ENCODE measurements at regions not wholly inside any gene's neighbourhood (a gene's known extent, or its start where the extent isn't known, plus 50 kb on each side); places are given as distances from the start of the nearest gene placed in this dataset.
A peak's percentile ranks its signal among the peaks of the same experiment; 100 is the strongest.
"Not testable (repeated sequence)": the region's sequence is repeated elsewhere in the genome, so short reads cannot be mapped to it uniquely, and the experiment has no call there.

DNA sequence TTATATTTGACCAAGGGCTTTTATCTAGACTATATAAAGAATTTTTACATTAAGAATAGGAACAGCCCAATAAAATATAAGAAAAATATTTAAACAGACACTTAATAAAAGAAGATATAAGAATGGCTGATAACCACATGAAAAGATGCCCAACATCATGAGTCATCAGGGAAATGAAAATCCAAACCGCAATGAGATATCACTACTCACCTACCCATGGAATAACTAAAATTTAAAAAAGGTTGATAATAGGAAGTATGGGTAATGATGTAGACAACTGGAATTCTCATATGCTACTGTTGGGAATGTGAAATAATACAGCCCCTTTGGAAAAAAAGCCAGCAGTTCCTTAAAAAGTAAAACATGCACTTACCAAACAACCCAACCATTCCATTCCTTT, 206.9 kb upstream of the PCSK5 start:
- intact Hi-C loops (cut with micrococcal nuclease), result no loop called here
- DNase-seq, result no peak

GRCh38 chr9:75685062-75685461, 205.4 kb upstream of the PCSK5 start:
- no peaks in the 10 kb centered on the region for H3K9me3 ChIP-seq (replicated peaks)
- H3K4me1 ChIP-seq, result peaks cover 16% of the 10 kb centered on the region
- no peak overlapping the region for H3K4me3 ChIP-seq
- no peak for TF ChIP-seq CTCF (IDR thresholded peaks at IDR 0.05; ENCODE audit: borderline replicate concordance)
- no peak for DNase-seq
- H3K36me3 ChIP-seq, result no peaks in the 10 kb centered on the region
- no peaks in the 10 kb centered on the region for H3K27me3 ChIP-seq (ENCODE audit: low read depth)
- intact Hi-C loops (cut with micrococcal nuclease), result no loop called here
- no peak overlapping the region for H3K27ac ChIP-seq (replicated peaks)

More for the DNA sequence above, 206.9 kb upstream of the PCSK5 start:
- Histone ChIP-seq H3K4me3 (no peak overlapping the region), H3K9me3 (replicated peaks) (no peaks in the 10 kb centered on the region), H3K27me3 (ENCODE audit: low read depth) (no peaks in the 10 kb centered on the region), H3K4me1 (peaks cover 16% of the 10 kb centered on the region), H3K36me3 (no peaks in the 10 kb centered on the region), H3K27ac (replicated peaks) (no peak overlapping the region)
- no peak for TF ChIP-seq CTCF (IDR thresholded peaks at IDR 0.05; ENCODE audit: borderline replicate concordance)

- TF ChIP-seq CTCF (IDR thresholded peaks at IDR 0.05; ENCODE audit: borderline replicate concordance), result no peak
- no peaks in the 10 kb centered on the region for H3K27me3 ChIP-seq (ENCODE audit: low read depth)
- no peak for DNase-seq
- peak overlapping the region; percentile 20 for H3K27ac ChIP-seq (replicated peaks)
- no peaks in the 10 kb centered on the region for H3K9me3 ChIP-seq (replicated peaks)
- intact Hi-C loops (cut with micrococcal nuclease), result no loop called here
- H3K4me3 ChIP-seq, result no peak overlapping the region
- H3K36me3 ChIP-seq, result no peaks in the 10 kb centered on the region
- peaks cover 16% of the 10 kb centered on the region for H3K4me1 ChIP-seq
These were observed 203.0 kb upstream of the PCSK5 start for GRCh38 chr9:75687359-75687953.

DNA sequence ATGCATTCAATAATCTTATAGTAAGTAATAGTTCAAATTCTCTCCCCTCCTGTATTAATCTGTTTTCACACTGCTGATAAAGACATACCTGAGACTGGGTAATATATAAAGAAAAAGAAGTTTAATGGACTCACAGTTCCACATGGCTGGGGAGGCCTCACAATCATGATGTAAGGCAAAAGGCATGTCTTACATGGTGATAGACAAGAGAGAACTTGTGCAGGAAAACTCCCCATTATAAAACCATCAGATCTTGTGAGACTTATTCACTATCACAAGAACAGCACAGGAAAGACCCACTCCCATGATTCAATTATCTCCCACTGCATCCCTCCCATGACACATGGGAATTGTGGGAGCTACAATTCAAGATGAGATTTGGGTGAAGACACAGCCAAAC, 199.9 kb upstream of the PCSK5 start:
- intact Hi-C loops (cut with micrococcal nuclease); H3K36me3 ChIP-seq: not testable (repeated sequence)

GRCh38 chr9:75691408-75691807, 199.1 kb upstream of the PCSK5 start:
- intact Hi-C loops (cut with micrococcal nuclease), result no loop called here
- Histone ChIP-seq H3K4me1 (peaks cover 16% of the 10 kb centered on the region), H3K36me3 (no peaks in the 10 kb centered on the region), H3K27me3 (ENCODE audit: low read depth) (no peaks in the 10 kb centered on the region), H3K9me3 (replicated peaks) (no peaks in the 10 kb centered on the region), H3K4me3 (no peak overlapping the region), H3K27ac (replicated peaks) (no peak overlapping the region)
- no peak for DNase-seq
- TF ChIP-seq CTCF (IDR thresholded peaks at IDR 0.05; ENCODE audit: borderline replicate concordance), result no peak

More for the DNA sequence above, 199.9 kb upstream of the PCSK5 start:
- not testable (repeated sequence) for DNase-seq; H3K9me3 ChIP-seq (replicated peaks); H3K27ac ChIP-seq (replicated peaks); H3K27me3 ChIP-seq (ENCODE audit: low read depth); H3K4me3 ChIP-seq
- H3K4me1 ChIP-seq, result peaks cover 16% of the 10 kb centered on the region

DNA sequence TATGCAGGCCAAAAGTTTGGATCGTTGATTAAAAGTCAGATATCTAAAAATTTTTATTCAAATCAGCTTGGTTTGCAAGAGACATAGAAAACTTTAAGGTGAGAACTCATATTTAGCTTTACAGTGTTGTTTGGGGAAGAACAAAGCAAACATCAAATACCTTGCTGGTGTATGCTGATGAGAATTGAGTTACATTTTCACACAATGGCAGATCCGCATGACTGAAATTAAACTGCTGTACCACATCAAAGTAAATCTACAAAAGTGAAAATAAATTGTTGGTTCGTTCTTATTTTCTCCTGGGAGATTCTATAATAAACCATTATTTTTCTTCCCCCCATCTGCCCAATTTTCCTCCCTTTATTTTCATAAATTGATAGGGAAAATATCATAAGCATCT, 198.2 kb upstream of the PCSK5 start:
- intact Hi-C loops (cut with micrococcal nuclease), result no loop called here
- Histone ChIP-seq H3K4me3 (no peak overlapping the region), H3K27ac (replicated peaks) (no peak overlapping the region), H3K27me3 (ENCODE audit: low read depth) (no peaks in the 10 kb centered on the region), H3K4me1 (peaks cover 10% of the 10 kb centered on the region), H3K36me3 (no peaks in the 10 kb centered on the region), H3K9me3 (replicated peaks) (no peaks in the 10 kb centered on the region)
- no peak for TF ChIP-seq CTCF (IDR thresholded peaks at IDR 0.05; ENCODE audit: borderline replicate concordance)
- no peak for DNase-seq

All from left ventricle myocardium inferior (tissue), 1 donor.